Trophoblast cell (in vitro differentiated cells and primary cell): ENCODE measurements at regions not wholly inside any gene's neighbourhood (a gene's known extent, or its start where the extent isn't known, plus 50 kb on each side); places are given as distances from the start of the nearest gene placed in this dataset.
A peak's percentile ranks its signal among the peaks of the same experiment; 100 is the strongest.

ENCODE experiments used
- DNase-seq, 2 donors: peaks; one replicate each; pipeline ENCODE4 v3.0.0-alpha.2; 2016
- H2AFZ ChIP-seq: 2 replicates; pipeline ENCODE4 v1.6.1; 2013; ENCODE audit warnings: low read length, moderate library complexity, mild to moderate bottlenecking; ENCODE audit not compliant: insufficient read depth, poor library complexity
- H2AK5ac ChIP-seq: 2 replicates; pipeline ENCODE4 v1.6.1; 2013; ENCODE audit warnings: mild to moderate bottlenecking, low read length
- H2BK120ac ChIP-seq: 2 replicates; pipeline ENCODE4 v1.6.1; 2013; ENCODE audit warnings: low read length, mild to moderate bottlenecking, moderate library complexity; ENCODE audit not compliant: insufficient read depth, poor library complexity
- H2BK12ac ChIP-seq: 2 replicates; pipeline ENCODE4 v1.6.1; 2013; ENCODE audit warnings: mild to moderate bottlenecking, low read length, moderate library complexity
- H2BK5ac ChIP-seq: 2 replicates; pipeline ENCODE4 v1.6.1; 2013; ENCODE audit warnings: low read length, low read depth, moderate library complexity, mild to moderate bottlenecking; ENCODE audit not compliant: poor library complexity
- H3K14ac ChIP-seq: 2 replicates; pipeline ENCODE4 v1.6.1; 2013; ENCODE audit warnings: mild to moderate bottlenecking, low read length
- H3K18ac ChIP-seq: 2 replicates; pipeline ENCODE4 v1.6.1; 2013; ENCODE audit warnings: mild to moderate bottlenecking, low read length
- H3K23ac ChIP-seq: 2 replicates; pipeline ENCODE4 v1.6.1; 2013; ENCODE audit warnings: low read length
- H3K27ac ChIP-seq: 2 replicates; pipeline ENCODE4 v1.5.1; 2013; ENCODE audit warnings: low read depth, mild to moderate bottlenecking, inconsistent platforms, low read length, moderate library complexity
- H3K27me3 ChIP-seq: 2 replicates; pipeline ENCODE4 v1.6.1; 2013; ENCODE audit warnings: inconsistent platforms, mild to moderate bottlenecking, low read length, moderate library complexity; ENCODE audit not compliant: insufficient read depth
- H3K36me3 ChIP-seq, 2 experiments: 1 replicate in 1 of 2; 2 replicates in 1 of 2; pipeline ENCODE4 v1.6.1; 2013; ENCODE audit warnings: low read length in 2 of 2, mild to moderate bottlenecking in 2 of 2, moderate library complexity in 1 of 2; ENCODE audit not compliant: insufficient read depth in 2 of 2, control insufficient read depth in 1 of 2
- H3K4ac ChIP-seq: 2 replicates; pipeline ENCODE4 v1.6.1; 2013; ENCODE audit warnings: low read depth, mild to moderate bottlenecking, low read length, moderate library complexity
- H3K4me1 ChIP-seq, 2 experiments: 1 replicate in 1 of 2; 2 replicates in 1 of 2; pipeline ENCODE4 v1.6.1; 2013; ENCODE audit warnings: low read length in 2 of 2, mild to moderate bottlenecking in 2 of 2, moderate library complexity in 1 of 2; ENCODE audit not compliant: insufficient read depth in 2 of 2, control insufficient read depth in 1 of 2
- H3K4me2 ChIP-seq: 2 replicates; pipeline ENCODE4 v1.6.1; 2013; ENCODE audit warnings: inconsistent platforms, mild to moderate bottlenecking, low read length, moderate library complexity
- H3K4me3 ChIP-seq: 2 replicates; pipeline ENCODE4 v1.5.1; 2013; ENCODE audit warnings: mild to moderate bottlenecking, low read depth, low read length, inconsistent platforms
- H3K79me1 ChIP-seq: one replicate; pipeline ENCODE4 v1.6.1; 2013; ENCODE audit warnings: low read length
- H3K79me2 ChIP-seq: 2 replicates; pipeline ENCODE4 v1.6.1; 2013; ENCODE audit warnings: low read length, mild to moderate bottlenecking; ENCODE audit not compliant: control insufficient read depth, insufficient read depth, poor library complexity
- H3K9ac ChIP-seq: 2 replicates; pipeline ENCODE4 v1.6.1; 2013; ENCODE audit warnings: mild to moderate bottlenecking, low read length
- H3K9me3 ChIP-seq: 2 replicates; pipeline ENCODE4 v1.6.1; 2013; ENCODE audit warnings: low read depth, mild to moderate bottlenecking, control low read depth, inconsistent platforms, low read length; ENCODE audit not compliant: insufficient read depth
- H4K12ac ChIP-seq: 2 replicates; pipeline ENCODE4 v1.6.1; 2013; ENCODE audit warnings: low read depth, mild to moderate bottlenecking, low read length, moderate library complexity
- H4K8ac ChIP-seq: 2 replicates; pipeline ENCODE4 v1.6.1; 2013; ENCODE audit warnings: low read depth, mild to moderate bottlenecking, low read length, moderate library complexity
- H4K91ac ChIP-seq: one replicate; pipeline ENCODE4 v1.6.1; 2013; ENCODE audit warnings: low read depth, mild to moderate bottlenecking, low read length, moderate library complexity
- WGBS: extraction: QIAGEN DNeasy Blood & Tissue Kit; methylation state at CpG from one replicate; pipeline ENCODE4 v1.1.7; 2013; ENCODE audit warnings: missing lambda C conversion rate; ENCODE audit not compliant: insufficient read length, insufficient coverage; ENCODE audit errors: extremely low coverage; 5-methylcytosine and 5-hydroxymethylcytosine counted together

GRCh38 chr13:27858046-27858445 lies 61.8 kb upstream of the PDX1 start:
- H4K91ac ChIP-seq, result no peak overlapping the region
- H3K4ac ChIP-seq, result no peak overlapping the region
- H3K4me2 ChIP-seq, result no peak overlapping the region
- no peak overlapping the region for H3K27ac ChIP-seq
- H4K8ac ChIP-seq, result no peak overlapping the region
- no peaks in the 10 kb centered on the region for H3K9me3 ChIP-seq
- no peak overlapping the region for H3K4me3 ChIP-seq
- WGBS, result no CpG with 5 or more reads among the region's 5 CpGs
- no peak overlapping the region for H3K9ac ChIP-seq
- H2AK5ac ChIP-seq, result no peak overlapping the region
- no peak overlapping the region for H2BK5ac ChIP-seq
- H3K79me2 ChIP-seq, result no peaks in the 10 kb centered on the region
- H2AFZ ChIP-seq, result no peak overlapping the region
- DNase-seq, result peak; percentile 27 to 46
- H3K14ac ChIP-seq, result no peak overlapping the region
- H3K79me1 ChIP-seq, result no peaks in the 10 kb centered on the region
- H3K23ac ChIP-seq, result no peak overlapping the region
- no peak overlapping the region for H4K12ac ChIP-seq
- no peak overlapping the region for H2BK120ac ChIP-seq
- H3K36me3 ChIP-seq, result no peaks in the 10 kb centered on the region
- no peak overlapping the region for H2BK12ac ChIP-seq
- H3K27me3 ChIP-seq, result no peaks in the 10 kb centered on the region
- H3K4me1 ChIP-seq, result peaks cover 8% of the 10 kb centered on the region in 2 experiments
- H3K18ac ChIP-seq, result no peak overlapping the region

GRCh38 chr13:27860743-27861142 lies 59.1 kb upstream of the PDX1 start:
- H3K9me3 ChIP-seq, result no peaks in the 10 kb centered on the region
- H2BK12ac ChIP-seq, result no peak overlapping the region
- no peaks in the 10 kb centered on the region for H3K27me3 ChIP-seq
- no peaks in the 10 kb centered on the region for H3K79me2 ChIP-seq
- no peaks in the 10 kb centered on the region for H3K79me1 ChIP-seq
- no peak overlapping the region for H2AFZ ChIP-seq
- H3K23ac ChIP-seq, result no peak overlapping the region
- no peak overlapping the region for H2BK120ac ChIP-seq
- H3K18ac ChIP-seq, result no peak overlapping the region
- no peak overlapping the region for H4K12ac ChIP-seq
- no peaks in the 10 kb centered on the region for H3K36me3 ChIP-seq
- no peak overlapping the region for H2AK5ac ChIP-seq
- H3K4me3 ChIP-seq, result no peak overlapping the region
- H4K91ac ChIP-seq, result no peak overlapping the region
- H4K8ac ChIP-seq, result no peak overlapping the region
- H3K14ac ChIP-seq, result no peak overlapping the region
- DNase-seq, result no peak
- no peak overlapping the region for H3K4ac ChIP-seq
- peaks cover 6 to 8% of the 10 kb centered on the region in 2 experiments for H3K4me1 ChIP-seq
- no peak overlapping the region for H3K9ac ChIP-seq
- H3K27ac ChIP-seq, result no peak overlapping the region
- no peak overlapping the region for H2BK5ac ChIP-seq
- no CpG with 5 or more reads among the region's 5 CpGs for WGBS
- H3K4me2 ChIP-seq, result no peak overlapping the region

GRCh38 chr13:27861165-27861564 lies 58.6 kb upstream of the PDX1 start:
- H2AK5ac ChIP-seq, result no peak overlapping the region
- H4K12ac ChIP-seq, result no peak overlapping the region
- DNase-seq, result no peak
- no peak overlapping the region for H2AFZ ChIP-seq
- H3K4ac ChIP-seq, result no peak overlapping the region
- no peaks in the 10 kb centered on the region for H3K36me3 ChIP-seq
- H3K79me2 ChIP-seq, result no peaks in the 10 kb centered on the region
- H3K79me1 ChIP-seq, result no peaks in the 10 kb centered on the region
- H3K18ac ChIP-seq, result no peak overlapping the region
- no peaks in the 10 kb centered on the region for H3K9me3 ChIP-seq
- no peak overlapping the region for H3K27ac ChIP-seq
- H3K4me3 ChIP-seq, result no peak overlapping the region
- no peak overlapping the region for H4K8ac ChIP-seq
- H3K4me2 ChIP-seq, result no peak overlapping the region
- no peak overlapping the region for H2BK5ac ChIP-seq
- no peak overlapping the region for H3K23ac ChIP-seq
- H4K91ac ChIP-seq, result no peak overlapping the region
- H3K9ac ChIP-seq, result no peak overlapping the region
- peaks cover 6 to 8% of the 10 kb centered on the region in 2 experiments for H3K4me1 ChIP-seq
- no peaks in the 10 kb centered on the region for H3K27me3 ChIP-seq
- no peak overlapping the region for H3K14ac ChIP-seq
- no peak overlapping the region for H2BK12ac ChIP-seq
- H2BK120ac ChIP-seq, result no peak overlapping the region
- WGBS, result no CpG with 5 or more reads among the region's 5 CpGs

- Histone ChIP-seq H3K79me1 (no peaks in the 10 kb centered on the region), H3K4ac (no peak overlapping the region), H2BK120ac (no peak overlapping the region), H3K23ac (no peak overlapping the region), H3K9ac (peak overlapping the region; percentile 73), H3K27me3 (no peaks in the 10 kb centered on the region), H3K18ac (no peak overlapping the region), H4K8ac (no peak overlapping the region), H2BK12ac (no peak overlapping the region), H3K14ac (no peak overlapping the region), H3K27ac (no peak overlapping the region), H3K4me3 (no peak overlapping the region), H3K79me2 (no peaks in the 10 kb centered on the region), H2AK5ac (no peak overlapping the region), H3K4me1 (no peaks in the 10 kb centered on the region), H3K9me3 (no peaks in the 10 kb centered on the region), H4K12ac (no peak overlapping the region), H3K36me3 (no peaks in the 10 kb centered on the region), H2BK5ac (no peak overlapping the region), H3K4me2 (no peak overlapping the region), H2AFZ (no peak overlapping the region), H4K91ac (no peak overlapping the region)
- DNase-seq, result peak in 1 of 2 donors; percentile 19
- no CpG with 5 or more reads among the region's 9 CpGs for WGBS
Measured at GRCh38 chr13:27868641-27869435, 51.0 kb upstream of the PDX1 start.
